B cell (primary cell): ENCODE measurements at regions not wholly inside any gene's neighbourhood (a gene's known extent, or its start where the extent isn't known, plus 50 kb on each side); places are given as distances from the start of the nearest gene placed in this dataset.

ENCODE experiments used
- ATAC-seq: fragments of 200-7000 bp; cut with Tn5 transposase; one replicate; pipeline ENCODE4 v1.10.0; 2021; ENCODE audit warnings: low read depth, mild to moderate bottlenecking, moderate number of reproducible peaks, moderate library complexity
- CTCF ChIA-PET: fragments of 350-600 bp; sonication (Branson Sonifier 250); formaldehyde crosslinking; loops from one replicate; lab custom pipeline; 2021; ENCODE audit warnings: antibody characterized with exemption, inconsistent platforms; lab: Charles Lee
- POLR2A ChIA-PET: fragments of 350-600 bp; sonication (Branson Sonifier 250); formaldehyde crosslinking; loops from one replicate; lab custom pipeline; 2021; ENCODE audit warnings: antibody characterized with exemption; lab: Charles Lee
- DNase-seq: peaks from one replicate; pipeline ENCODE4 v3.0.0; 2013
- H2AFZ ChIP-seq: 2 replicates; pipeline ENCODE4 v1.6.1; 2012; ENCODE audit warnings: mild to moderate bottlenecking, low read depth, low read length; ENCODE audit not compliant: insufficient read depth, poor library complexity, severe bottlenecking
- H3K27ac ChIP-seq, 2 donors: 1 replicate in 1 of 2; 2 replicates in 1 of 2; pipeline ENCODE4 v1.5.1; 2012 to 2013; ENCODE audit warnings: low read length in 2 of 2, mild to moderate bottlenecking in 2 of 2, moderate library complexity in 1 of 2
- H3K27me3 ChIP-seq, 4 experiments: fragments of 200-600 bp in 1 of 4; sonication (generic) in 1 of 4; replicated peaks in 1 of 4; 1 replicate in 2 of 4; 2 replicates in 2 of 4; pipeline versions ENCODE4 v1.6.1 to v1.7.0; 2013 to 2016; ENCODE audit warnings: low read length in 3 of 4, mild to moderate bottlenecking in 2 of 4, mixed read lengths in 1 of 4, moderate library complexity in 1 of 4; ENCODE audit not compliant: insufficient read depth in 4 of 4, control insufficient read depth in 3 of 4; ENCODE audit errors: control extremely low read depth in 1 of 4
- H3K36me3 ChIP-seq, 2 experiments: replicated peaks in 1 of 2; 1 replicate in 1 of 2; 2 replicates in 1 of 2; pipeline versions ENCODE4 v1.6.1 to v1.7.1; 2013; ENCODE audit warnings: low read length in 1 of 2; ENCODE audit not compliant: insufficient read depth in 2 of 2, control insufficient read depth in 1 of 2; ENCODE audit errors: control extremely low read depth in 1 of 2, extremely low read depth in 1 of 2
- H3K4me1 ChIP-seq, 2 donors: fragments of 200-600 bp in 1 of 2; sonication (generic) in 1 of 2; 1 replicate in 1 of 2; 2 replicates in 1 of 2; pipeline versions ENCODE4 v1.5.1 to v1.6.1; 2013 to 2017; ENCODE audit warnings: low read length in 2 of 2; ENCODE audit not compliant: control insufficient read depth in 2 of 2, insufficient read depth in 2 of 2
- H3K4me2 ChIP-seq: replicated peaks from 2 replicates; pipeline ENCODE3; 2012; ENCODE audit warnings: mild to moderate bottlenecking, low read depth, low read length; ENCODE audit not compliant: poor library complexity, severe bottlenecking
- H3K4me3 ChIP-seq, 5 experiments: fragments of 200-600 bp in 1 of 5; sonication (generic) in 1 of 5; 1 replicate in 3 of 5; 2 replicates in 2 of 5; pipeline versions ENCODE4 v1.5.1 to v1.7.0; 2011 to 2016; ENCODE audit warnings: low read length in 4 of 5, mild to moderate bottlenecking in 4 of 5, low read depth in 2 of 5, control low read depth in 1 of 5, moderate library complexity in 1 of 5; ENCODE audit not compliant: insufficient read depth in 1 of 5; ENCODE audit errors: control extremely low read depth in 1 of 5, extremely low read depth in 1 of 5
- H3K79me2 ChIP-seq: fragments of 200-600 bp; sonication (generic); one replicate; pipeline ENCODE4 v1.6.0; 2016; ENCODE audit warnings: low read length; ENCODE audit not compliant: control insufficient read depth, insufficient read depth
- H3K9ac ChIP-seq: fragments of 200-600 bp; sonication (generic); 2 replicates; pipeline ENCODE4 v1.6.1; 2017; ENCODE audit warnings: mild to moderate bottlenecking, low read length, moderate library complexity
- H3K9me3 ChIP-seq, 3 donors: one replicate each; pipeline versions ENCODE4 v1.6.1 to v1.7.1; 2013; ENCODE audit warnings: low read length in 2 of 3; ENCODE audit not compliant: control insufficient read depth in 2 of 3, insufficient read depth in 1 of 3; ENCODE audit errors: control extremely low read depth in 1 of 3
- H4K20me1 ChIP-seq: 2 replicates; pipeline ENCODE4 v1.6.0; 2012; ENCODE audit warnings: mild to moderate bottlenecking, low read length; ENCODE audit not compliant: insufficient read depth, control insufficient read depth, poor library complexity, severe bottlenecking
- H3K27ac Mint-ChIP-seq: one replicate; pipeline ENCODE4 v1.8.0; 2021; ENCODE audit warnings: mixed read lengths
- H3K27me3 Mint-ChIP-seq: one replicate; pipeline ENCODE4 v1.8.0; 2021; ENCODE audit warnings: mixed read lengths
- H3K4me1 Mint-ChIP-seq: one replicate; pipeline ENCODE4 v1.8.0; 2021; ENCODE audit warnings: mixed read lengths
- H3K4me3 Mint-ChIP-seq: one replicate; pipeline ENCODE4 v1.8.0; 2021; ENCODE audit warnings: mixed read lengths
- H3K9me3 Mint-ChIP-seq: one replicate; pipeline ENCODE4 v1.8.0; 2022; ENCODE audit warnings: mixed read lengths; ENCODE audit not compliant: insufficient read depth
- CTCF ChIP-seq: fragments of 200-600 bp; IDR thresholded peaks from one replicate; pipeline ENCODE4 v1.8.0; 2022; ENCODE audit warnings: antibody characterized with exemption, mild to moderate bottlenecking
- EZH2 ChIP-seq: IDR thresholded peaks from 2 replicates; pipeline ENCODE4 v1.6.1; 2012; ENCODE audit warnings: borderline replicate concordance, low read depth, mild to moderate bottlenecking, moderate library complexity, low read length; ENCODE audit not compliant: insufficient read depth, poor library complexity, severe bottlenecking
- WGBS: methylation state at CpG from one replicate; pipeline ENCODE4 v1.1.5; 2013; ENCODE audit warnings: missing lambda C conversion rate; ENCODE audit not compliant: insufficient coverage; 5-methylcytosine and 5-hydroxymethylcytosine counted together
- intact Hi-C: fragments of 100-400 bp; cut with micrococcal nuclease; formaldehyde crosslinking; loops from one replicate; pipeline ENCODE4 v1.10.0; 2022

GRCh38 chr10:11672836-11673235 lies 61.4 kb upstream of the USP6NL start:
- peak overlapping the region; percentile 65 for H3K4me2 ChIP-seq
- Mint-ChIP-seq H3K9me3 (no peaks in the 10 kb centered on the region), H3K4me1 (peaks cover 85% of the 10 kb centered on the region), H3K4me3 (peak overlapping the region; percentile 79), H3K27ac (peak overlapping the region; percentile 92), H3K27me3 (no peaks in the 10 kb centered on the region)
- H3K9ac ChIP-seq, result peak overlapping the region; percentile 45
- DNase-seq, result no peak
- H3K36me3 ChIP-seq, result no peaks in the 10 kb centered on the region
- peaks cover 77 to 83% of the 10 kb centered on the region in 2 donors for H3K4me1 ChIP-seq
- 95% methylated on average over 5 of the region's 9 CpGs for whole genome bisulfite sequencing
- intact Hi-C loops, result no loop called here
- ATAC-seq, result no peak
- peaks cover 28% of the 10 kb centered on the region for H3K79me2 ChIP-seq
- H3K27me3 ChIP-seq, result no peaks in the 10 kb centered on the region
- POLR2A ChIA-PET, result interaction anchor here (0.7 kb wide), 1 partner anchor 61 kb away, joined by 6 read pairs; the partner anchor contains the start of gene USP6NL
- TF ChIP-seq EZH2 (no peak), CTCF (no peak)
- H3K4me3 ChIP-seq, result peak overlapping the region in 2 of 5 experiments; percentile 34 to 41
- peak overlapping the region; percentile 28 to 43 for H3K27ac ChIP-seq
- H3K9me3 ChIP-seq, result peaks cover 0 to 10% (median 1%) of the 10 kb centered on the region in 3 donors
- peak overlapping the region; percentile 38 for H2AFZ ChIP-seq
- CTCF ChIA-PET, result interaction anchor here (0.7 to 1.7 kb wide), 2 partner anchors 137 to 157 kb away, joined by 4 to 5 read pairs; no protein-coding TSS in a partner anchor
- H4K20me1 ChIP-seq, result no peaks in the 10 kb centered on the region

- 97% methylated on average over 9 of the region's 10 CpGs for WGBS
- no peak overlapping the region for H2AFZ ChIP-seq
- TF ChIP-seq CTCF, result no peak
- no peak for TF ChIP-seq EZH2
- no peak for ATAC-seq
- no peak for DNase-seq
- H4K20me1 ChIP-seq, result no peaks in the 10 kb centered on the region
- peaks cover 0 to 14% (median 9%) of the 10 kb centered on the region in 3 donors for H3K9me3 ChIP-seq
- Mint-ChIP-seq H3K27me3 (no peaks in the 10 kb centered on the region), H3K4me3 (peak overlapping the region; percentile 40), H3K27ac (peak overlapping the region; percentile 77), H3K9me3 (peaks cover 5% of the 10 kb centered on the region), H3K4me1 (peaks cover 85% of the 10 kb centered on the region)
- H3K9ac ChIP-seq, result no peak overlapping the region
- ChIA-PET CTCF (interaction anchor here (0.7 to 1.6 kb wide), 4 partner anchors 15 to 155 kb away, joined by 3 to 6 read pairs (median 4); no protein-coding TSS in a partner anchor), POLR2A (interaction anchor here (0.7 kb wide), 1 partner anchor 9 kb away, joined by 6 read pairs; no protein-coding TSS in a partner anchor)
- H3K27ac ChIP-seq, result no peak overlapping the region
- no peak overlapping the region for H3K4me2 ChIP-seq
- peaks cover 77 to 85% of the 10 kb centered on the region in 2 donors for H3K4me1 ChIP-seq
- no peaks in the 10 kb centered on the region for H3K27me3 ChIP-seq
- H3K79me2 ChIP-seq, result peaks cover 13% of the 10 kb centered on the region
- peaks cover 0 to 3% of the 10 kb centered on the region in 2 experiments for H3K36me3 ChIP-seq
- intact Hi-C loops, result no loop called here
- no peak overlapping the region for H3K4me3 ChIP-seq
Observed at GRCh38 chr10:11670381-11670780, 58.9 kb upstream of the USP6NL start.
